SU-DHL-6 (cell line): ENCODE measurements at regions not wholly inside any gene's neighbourhood (a gene's known extent, or its start where the extent isn't known, plus 50 kb on each side); places are given as distances from the start of the nearest gene placed in this dataset.

Experiments used
- EZH2phosphoT487 ChIP-seq: fragments of 200-600 bp; sonication (generic), shearing (Covaris generic); conservative IDR thresholded peaks from 2 replicates; pipeline ENCODE4 v1.6.1; 2018; ENCODE audit warnings: mild to moderate bottlenecking, antibody characterized with exemption, low read length, moderate library complexity, mixed read lengths
- TF ChIP-seq, protein P1 (sequence below): fragments of 200-600 bp; sonication (generic); IDR thresholded peaks from one replicate; pipeline ENCODE4 v1.5.1; 2017; ENCODE audit warnings: antibody characterized with exemption, mild to moderate bottlenecking, low read length, moderate library complexity; ENCODE audit not compliant: insufficient read depth, poor library complexity, severe bottlenecking

DNA sequence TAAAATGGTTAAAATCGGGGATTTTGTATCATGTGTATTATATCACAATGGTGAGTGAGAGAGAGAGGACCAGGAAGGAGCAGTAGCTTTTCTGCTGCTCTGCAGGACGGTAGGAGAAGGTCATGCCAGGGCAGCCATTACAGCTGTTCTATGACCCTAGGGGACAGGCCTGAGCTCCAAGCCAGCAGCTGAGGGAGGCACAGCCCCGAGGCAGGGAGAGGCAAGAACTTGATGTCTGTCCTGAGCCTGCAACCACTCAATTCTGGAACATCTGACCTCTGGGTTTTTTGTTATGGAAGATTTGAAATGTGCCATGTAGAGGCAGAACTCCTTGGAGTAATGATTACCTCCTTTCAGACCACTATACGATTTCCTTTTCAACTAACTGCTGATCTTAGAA is 135.8 kb upstream of the SH3BP4 start:
- TF ChIP-seq EZH2phosphoT487, result no peak
- TF ChIP-seq, protein P1, sequence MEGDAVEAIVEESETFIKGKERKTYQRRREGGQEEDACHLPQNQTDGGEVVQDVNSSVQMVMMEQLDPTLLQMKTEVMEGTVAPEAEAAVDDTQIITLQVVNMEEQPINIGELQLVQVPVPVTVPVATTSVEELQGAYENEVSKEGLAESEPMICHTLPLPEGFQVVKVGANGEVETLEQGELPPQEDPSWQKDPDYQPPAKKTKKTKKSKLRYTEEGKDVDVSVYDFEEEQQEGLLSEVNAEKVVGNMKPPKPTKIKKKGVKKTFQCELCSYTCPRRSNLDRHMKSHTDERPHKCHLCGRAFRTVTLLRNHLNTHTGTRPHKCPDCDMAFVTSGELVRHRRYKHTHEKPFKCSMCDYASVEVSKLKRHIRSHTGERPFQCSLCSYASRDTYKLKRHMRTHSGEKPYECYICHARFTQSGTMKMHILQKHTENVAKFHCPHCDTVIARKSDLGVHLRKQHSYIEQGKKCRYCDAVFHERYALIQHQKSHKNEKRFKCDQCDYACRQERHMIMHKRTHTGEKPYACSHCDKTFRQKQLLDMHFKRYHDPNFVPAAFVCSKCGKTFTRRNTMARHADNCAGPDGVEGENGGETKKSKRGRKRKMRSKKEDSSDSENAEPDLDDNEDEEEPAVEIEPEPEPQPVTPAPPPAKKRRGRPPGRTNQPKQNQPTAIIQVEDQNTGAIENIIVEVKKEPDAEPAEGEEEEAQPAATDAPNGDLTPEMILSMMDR, result no peak
